A673 (cell line): ENCODE measurements at regions not wholly inside any gene's neighbourhood (a gene's known extent, or its start where the extent isn't known, plus 50 kb on each side); places are given as distances from the start of the nearest gene placed in this dataset.

Source experiments
- CTCF ChIP-seq: fragments of 300-800, 200-600 bp; sonication (generic); conservative IDR thresholded peaks from 2 replicates; pipeline ENCODE4 v1.5.1; 2017; ENCODE audit warnings: low read depth, mild to moderate bottlenecking, antibody characterized with exemption, low read length, moderate library complexity, mixed read lengths
- EZH2 ChIP-seq: fragments of 200-600 bp; sonication (generic); IDR thresholded peaks from 2 replicates; pipeline ENCODE4 v1.6.1; 2017; ENCODE audit warnings: borderline replicate concordance, low read depth, mild to moderate bottlenecking, mixed read lengths, antibody characterized with exemption, low read length; ENCODE audit not compliant: poor library complexity, severe bottlenecking

DNA sequence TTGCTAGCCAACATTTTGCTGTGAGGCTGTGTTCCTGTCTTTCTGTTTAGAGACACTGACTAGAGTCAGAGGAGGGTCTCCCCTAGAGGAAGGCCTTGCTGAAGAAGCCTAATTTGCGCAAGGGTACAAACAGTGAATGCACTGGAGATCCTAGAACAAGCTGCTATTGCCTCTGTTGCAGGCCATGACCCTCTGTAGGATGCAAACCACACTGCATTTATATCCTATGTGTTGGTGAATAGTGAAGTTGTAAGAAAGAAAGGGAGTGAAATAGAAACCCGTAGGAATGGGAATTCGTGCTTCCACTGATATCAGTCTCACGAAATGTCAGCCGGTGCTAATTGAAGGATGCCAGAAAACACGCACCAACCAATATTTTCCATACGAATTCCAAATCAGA is 88.2 kb downstream of the GJA1 start:
- TF ChIP-seq EZH2, result no peak
- no peak for TF ChIP-seq CTCF
